Astrocyte (in vitro differentiated cells and primary cell): ENCODE measurements at regions not wholly inside any gene's neighbourhood (a gene's known extent, or its start where the extent isn't known, plus 50 kb on each side); places are given as distances from the start of the nearest gene placed in this dataset.

Source experiments
- EZH2 ChIP-seq: IDR thresholded peaks from 2 replicates; pipeline ENCODE4 v1.6.1; 2012; ENCODE audit warnings: mild to moderate bottlenecking, low read length, inconsistent platforms; ENCODE audit not compliant: insufficient read depth
- TF ChIP-seq, protein P1 (sequence below): IDR thresholded peaks from 2 replicates; pipeline ENCODE4 v1.5.1; 2011; ENCODE audit warnings: low read depth, mild to moderate bottlenecking, inconsistent platforms, low read length, moderate library complexity; ENCODE audit not compliant: insufficient read depth

DNA sequence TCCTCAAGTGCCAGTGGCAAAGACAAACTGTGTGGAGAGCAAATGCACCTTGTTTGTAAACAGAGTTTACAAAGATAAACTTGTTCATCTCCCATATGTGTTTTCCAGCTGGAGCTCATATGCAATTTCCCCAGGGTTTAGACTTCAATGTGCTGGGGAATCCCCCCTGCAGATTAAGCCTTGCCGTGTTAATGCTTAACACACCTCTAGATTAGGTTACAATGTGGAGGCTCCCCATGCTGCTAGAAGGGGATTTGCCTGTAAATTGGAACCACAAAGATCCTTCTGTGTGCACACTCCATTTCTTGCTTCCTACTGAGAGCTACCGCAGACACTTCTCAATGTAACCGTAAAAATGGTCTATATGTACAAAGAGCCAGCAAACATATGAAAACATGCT lies 263.1 kb downstream of the TBX18 start:
- TF ChIP-seq, protein P1, sequence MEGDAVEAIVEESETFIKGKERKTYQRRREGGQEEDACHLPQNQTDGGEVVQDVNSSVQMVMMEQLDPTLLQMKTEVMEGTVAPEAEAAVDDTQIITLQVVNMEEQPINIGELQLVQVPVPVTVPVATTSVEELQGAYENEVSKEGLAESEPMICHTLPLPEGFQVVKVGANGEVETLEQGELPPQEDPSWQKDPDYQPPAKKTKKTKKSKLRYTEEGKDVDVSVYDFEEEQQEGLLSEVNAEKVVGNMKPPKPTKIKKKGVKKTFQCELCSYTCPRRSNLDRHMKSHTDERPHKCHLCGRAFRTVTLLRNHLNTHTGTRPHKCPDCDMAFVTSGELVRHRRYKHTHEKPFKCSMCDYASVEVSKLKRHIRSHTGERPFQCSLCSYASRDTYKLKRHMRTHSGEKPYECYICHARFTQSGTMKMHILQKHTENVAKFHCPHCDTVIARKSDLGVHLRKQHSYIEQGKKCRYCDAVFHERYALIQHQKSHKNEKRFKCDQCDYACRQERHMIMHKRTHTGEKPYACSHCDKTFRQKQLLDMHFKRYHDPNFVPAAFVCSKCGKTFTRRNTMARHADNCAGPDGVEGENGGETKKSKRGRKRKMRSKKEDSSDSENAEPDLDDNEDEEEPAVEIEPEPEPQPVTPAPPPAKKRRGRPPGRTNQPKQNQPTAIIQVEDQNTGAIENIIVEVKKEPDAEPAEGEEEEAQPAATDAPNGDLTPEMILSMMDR, result no peak
- TF ChIP-seq EZH2, result no peak
